ENCODE measurements at regions not wholly inside any gene's neighbourhood (a gene's known extent, or its start where the extent isn't known, plus 50 kb on each side); places are given as distances from the start of the nearest gene placed in this dataset.

- no peak for TF ChIP-seq CTCF (IDR thresholded peaks at IDR 0.05)
- no peak for TF ChIP-seq EP300 (IDR thresholded peaks at IDR 0.05)
Observed at GRCh38 chr4:116126794-116127193, 958.6 kb downstream of the TRAM1L1 start.

Data from tibial nerve (tissue), 4 donors.